Astrocyte (in vitro differentiated cells and primary cell): ENCODE measurements at regions not wholly inside any gene's neighbourhood (a gene's known extent, or its start where the extent isn't known, plus 50 kb on each side); places are given as distances from the start of the nearest gene placed in this dataset.

ENCODE experiments used
- CTCF ChIP-seq: IDR thresholded peaks from 2 replicates; pipeline ENCODE4 v1.5.1; 2011; ENCODE audit warnings: low read depth, mild to moderate bottlenecking, inconsistent platforms, low read length, moderate library complexity; ENCODE audit not compliant: insufficient read depth
- EZH2 ChIP-seq: IDR thresholded peaks from 2 replicates; pipeline ENCODE4 v1.6.1; 2012; ENCODE audit warnings: mild to moderate bottlenecking, low read length, inconsistent platforms; ENCODE audit not compliant: insufficient read depth

- TF ChIP-seq CTCF (no peak), EZH2 (no peak)
Observed at GRCh38 chr2:239521518-239521815, 120.6 kb upstream of the HDAC4 start.
